CD4-positive, alpha-beta T cell (primary cell): ENCODE measurements at regions not wholly inside any gene's neighbourhood (a gene's known extent, or its start where the extent isn't known, plus 50 kb on each side); places are given as distances from the start of the nearest gene placed in this dataset.

Experiments used
- ATAC-seq: fragments of 200-7000 bp; cut with Tn5 transposase; one replicate; pipeline ENCODE4 v1.10.0; 2022; ENCODE audit warnings: mild to moderate bottlenecking; ENCODE audit not compliant: poor library complexity
- CTCF ChIA-PET: fragments of 350-600 bp; sonication (Branson Sonifier 250); formaldehyde crosslinking; loops from one replicate; lab custom pipeline; 2021; ENCODE audit warnings: antibody characterized with exemption, inconsistent platforms; lab: Charles Lee
- POLR2A ChIA-PET: fragments of 350-600 bp; sonication (Branson Sonifier 250); formaldehyde crosslinking; loops from one replicate; lab custom pipeline; 2021; ENCODE audit warnings: antibody characterized with exemption, inconsistent platforms; lab: Charles Lee
- DNase-seq, 14 experiments: peaks; one replicate each; pipeline ENCODE4 v3.0.0-alpha.2; 2013 to 2020; ENCODE audit warnings: mixed read lengths in 2 of 14
- H3K27ac ChIP-seq, 2 donors: one replicate each; pipeline versions ENCODE4 v1.5.1 to v1.7.0; 2013; ENCODE audit warnings: low read length in 2 of 2, low read depth in 1 of 2, mild to moderate bottlenecking in 1 of 2
- H3K27me3 ChIP-seq, 2 experiments: 1 replicate in 1 of 2; 2 replicates in 1 of 2; pipeline versions ENCODE4 v1.6.1 to v1.7.0; 2013; ENCODE audit warnings: low read length in 2 of 2, control low read depth in 1 of 2, mild to moderate bottlenecking in 1 of 2, moderate library complexity in 1 of 2; ENCODE audit not compliant: insufficient read depth in 2 of 2, control insufficient read depth in 1 of 2
- H3K36me3 ChIP-seq: one replicate; pipeline ENCODE4 v1.6.1; 2013; ENCODE audit warnings: low read length, control low read depth; ENCODE audit not compliant: insufficient read depth
- H3K4me1 ChIP-seq: one replicate; pipeline ENCODE4 v1.6.1; 2013; ENCODE audit warnings: low read length, control low read depth; ENCODE audit not compliant: insufficient read depth
- H3K4me3 ChIP-seq: one replicate; pipeline ENCODE4 v1.5.1; 2013; ENCODE audit warnings: mild to moderate bottlenecking, low read length, moderate library complexity
- H3K9me3 ChIP-seq, 2 experiments: 1 replicate in 1 of 2; 2 replicates in 1 of 2; pipeline versions ENCODE4 v1.6.1 to v1.7.0; 2013; ENCODE audit warnings: low read length in 2 of 2, mild to moderate bottlenecking in 2 of 2, control low read depth in 1 of 2, moderate library complexity in 1 of 2; ENCODE audit not compliant: control insufficient read depth in 1 of 2, insufficient read depth in 1 of 2
- H3K27ac Mint-ChIP-seq: one replicate; pipeline ENCODE4 v1.8.0; 2020; ENCODE audit warnings: mixed read lengths
- H3K27me3 Mint-ChIP-seq: one replicate; pipeline ENCODE4 v1.8.0; 2021; ENCODE audit warnings: mixed read lengths
- H3K36me3 Mint-ChIP-seq: one replicate; pipeline ENCODE4 v1.8.0; 2021; ENCODE audit warnings: low read depth, mixed read lengths
- H3K4me1 Mint-ChIP-seq: one replicate; pipeline ENCODE4 v1.8.0; 2021; ENCODE audit warnings: low read depth, mixed read lengths
- H3K4me3 Mint-ChIP-seq: one replicate; pipeline ENCODE4 v1.8.0; 2020; ENCODE audit warnings: mild to moderate bottlenecking, mixed read lengths
- H3K9me3 Mint-ChIP-seq: one replicate; pipeline ENCODE4 v1.8.0; 2020; ENCODE audit warnings: mixed read lengths
- intact Hi-C, 2 experiments: fragments of 100-400 bp; cut with DNase I in 1 of 2; cut with micrococcal nuclease in 1 of 2; formaldehyde crosslinking; loops; one replicate each; pipeline versions ENCODE4 v1.15.1 to v1.9.0; 2023 to 2025; cut with DNase I, micrococcal nuclease
- TF ChIP-seq, protein P1 (sequence below): fragments of 200-600 bp; IDR thresholded peaks from one replicate; pipeline ENCODE4 v1.8.0; 2022; ENCODE audit warnings: antibody characterized with exemption, mild to moderate bottlenecking

DNA sequence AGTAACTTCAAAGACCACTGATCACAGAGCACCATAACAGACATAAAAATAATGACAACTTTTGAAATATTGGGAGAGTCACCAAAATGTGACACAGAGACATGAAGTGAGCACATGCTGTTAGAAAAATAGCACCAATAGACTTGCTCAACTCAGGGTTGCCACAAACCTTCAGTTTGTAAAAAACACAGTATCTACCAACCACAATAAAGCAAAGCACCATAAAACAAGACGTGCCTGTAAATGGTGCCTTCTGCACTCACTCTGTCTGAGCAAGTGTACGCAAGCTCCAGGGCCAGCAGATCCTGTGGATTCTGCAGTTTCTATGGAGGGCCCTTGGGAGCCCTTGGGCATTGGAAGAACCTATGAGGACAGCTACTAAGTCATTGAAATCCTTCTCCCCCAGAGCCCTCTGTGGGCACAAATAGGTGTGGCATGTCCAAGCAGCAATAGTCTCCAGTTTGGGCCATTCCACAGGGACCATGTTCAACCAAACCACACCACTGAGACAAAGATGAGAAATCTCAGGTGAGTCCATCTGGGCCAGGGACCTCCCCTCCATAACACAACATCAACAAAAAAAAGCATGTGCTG, 116.9 kb upstream of the RAB4A start:
- no peak for DNase-seq
- Histone ChIP-seq H3K9me3 (no peaks in the 10 kb centered on the region), H3K4me1 (peaks cover 20% of the 10 kb centered on the region), H3K27ac (no peak overlapping the region), H3K36me3 (no peaks in the 10 kb centered on the region), H3K4me3 (no peak overlapping the region), H3K27me3 (no peaks in the 10 kb centered on the region)
- Mint-ChIP-seq H3K4me1 (peaks cover 43% of the 10 kb centered on the region), H3K27ac (no peak overlapping the region), H3K36me3 (no peaks in the 10 kb centered on the region), H3K4me3 (no peak overlapping the region), H3K9me3 (no peaks in the 10 kb centered on the region), H3K27me3 (no peaks in the 10 kb centered on the region)
- ATAC-seq = peak; percentile 44
- POLR2A ChIA-PET = interaction anchor here (1.4 kb wide), 1 partner anchor 24 kb away, joined by 7 read pairs; no protein-coding TSS in a partner anchor
- TF ChIP-seq, protein P1, sequence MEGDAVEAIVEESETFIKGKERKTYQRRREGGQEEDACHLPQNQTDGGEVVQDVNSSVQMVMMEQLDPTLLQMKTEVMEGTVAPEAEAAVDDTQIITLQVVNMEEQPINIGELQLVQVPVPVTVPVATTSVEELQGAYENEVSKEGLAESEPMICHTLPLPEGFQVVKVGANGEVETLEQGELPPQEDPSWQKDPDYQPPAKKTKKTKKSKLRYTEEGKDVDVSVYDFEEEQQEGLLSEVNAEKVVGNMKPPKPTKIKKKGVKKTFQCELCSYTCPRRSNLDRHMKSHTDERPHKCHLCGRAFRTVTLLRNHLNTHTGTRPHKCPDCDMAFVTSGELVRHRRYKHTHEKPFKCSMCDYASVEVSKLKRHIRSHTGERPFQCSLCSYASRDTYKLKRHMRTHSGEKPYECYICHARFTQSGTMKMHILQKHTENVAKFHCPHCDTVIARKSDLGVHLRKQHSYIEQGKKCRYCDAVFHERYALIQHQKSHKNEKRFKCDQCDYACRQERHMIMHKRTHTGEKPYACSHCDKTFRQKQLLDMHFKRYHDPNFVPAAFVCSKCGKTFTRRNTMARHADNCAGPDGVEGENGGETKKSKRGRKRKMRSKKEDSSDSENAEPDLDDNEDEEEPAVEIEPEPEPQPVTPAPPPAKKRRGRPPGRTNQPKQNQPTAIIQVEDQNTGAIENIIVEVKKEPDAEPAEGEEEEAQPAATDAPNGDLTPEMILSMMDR = no peak
- intact Hi-C loops = no loop called here
- CTCF ChIA-PET = no interaction called here

DNA sequence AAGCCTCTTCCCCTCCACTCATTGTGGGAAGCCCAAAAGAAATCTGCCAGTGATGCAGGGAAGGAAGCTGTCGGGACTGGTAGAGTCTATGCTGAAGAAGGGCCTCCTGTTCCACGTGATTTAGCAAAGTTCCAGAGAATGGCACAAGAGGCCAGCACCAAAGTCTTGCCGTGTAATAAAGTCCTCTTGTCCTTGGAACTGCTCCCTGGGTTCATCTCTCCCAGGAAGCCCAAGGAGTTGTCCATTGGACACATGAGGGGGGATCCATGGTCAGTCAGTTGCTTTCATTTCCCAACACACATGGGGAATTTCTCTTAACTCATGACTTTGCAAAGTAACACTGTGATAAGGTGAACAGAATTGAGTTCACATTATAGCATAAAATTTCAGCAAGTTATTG, 116.1 kb upstream of the RAB4A start:
- H3K9me3 ChIP-seq = no peaks in the 10 kb centered on the region
- H3K36me3 ChIP-seq = no peaks in the 10 kb centered on the region
- no peaks in the 10 kb centered on the region for H3K27me3 ChIP-seq
- H3K4me1 ChIP-seq = peaks cover 22% of the 10 kb centered on the region
- intact Hi-C loops = no loop called here
- no peak overlapping the region for H3K27ac ChIP-seq
- POLR2A ChIA-PET = no interaction called here
- no peaks in the 10 kb centered on the region for H3K36me3 Mint-ChIP-seq
- ATAC-seq (no peak), DNase-seq (no peak)
- no peak overlapping the region for H3K4me3 Mint-ChIP-seq
- H3K9me3 Mint-ChIP-seq = no peaks in the 10 kb centered on the region
- peaks cover 43% of the 10 kb centered on the region for H3K4me1 Mint-ChIP-seq
- TF ChIP-seq, protein P1 = no peak
- CTCF ChIA-PET = no interaction called here
- no peaks in the 10 kb centered on the region for H3K27me3 Mint-ChIP-seq
- no peak overlapping the region for H3K4me3 ChIP-seq
- no peak overlapping the region for H3K27ac Mint-ChIP-seq

DNA sequence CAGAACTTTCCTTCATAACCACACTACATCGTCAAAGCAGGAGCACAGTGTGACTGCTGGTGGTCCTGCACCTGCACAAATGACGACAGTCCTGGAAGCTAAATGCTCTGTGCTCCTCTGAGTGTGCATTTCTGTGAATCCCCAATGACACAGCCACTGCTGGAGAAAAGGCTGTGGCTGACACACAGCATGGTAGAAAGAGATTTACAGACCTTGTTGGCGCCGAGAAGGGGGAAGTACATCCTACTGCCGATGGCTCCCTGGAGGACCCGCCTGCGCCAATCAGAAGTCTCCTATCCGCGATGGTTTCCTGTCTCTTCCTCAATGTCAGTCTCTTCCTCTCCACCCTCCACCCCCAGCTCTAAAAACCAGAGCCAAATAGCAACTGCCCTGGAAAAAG, 115.4 kb upstream of the RAB4A start:
- Histone ChIP-seq H3K27ac (no peak overlapping the region), H3K27me3 (no peaks in the 10 kb centered on the region), H3K36me3 (no peaks in the 10 kb centered on the region), H3K4me1 (peaks cover 22% of the 10 kb centered on the region), H3K4me3 (peak overlapping the region; percentile 19), H3K9me3 (no peaks in the 10 kb centered on the region)
- DNase-seq (peak in 7 of 14 experiments; percentile 7 to 67 (median 47)), ATAC-seq (peak; percentile 81)
- TF ChIP-seq, protein P1 = no peak
- POLR2A ChIA-PET = no interaction called here
- Mint-ChIP-seq H3K27me3 (no peaks in the 10 kb centered on the region), H3K27ac (peak overlapping the region; percentile 51), H3K36me3 (no peaks in the 10 kb centered on the region), H3K9me3 (no peaks in the 10 kb centered on the region), H3K4me1 (peaks cover 43% of the 10 kb centered on the region), H3K4me3 (peak overlapping the region; percentile 66)
- CTCF ChIA-PET = no interaction called here
- intact Hi-C loops = no loop called here
